Peyer's patch (tissue), 4 donors: ENCODE measurements at regions not wholly inside any gene's neighbourhood (a gene's known extent, or its start where the extent isn't known, plus 50 kb on each side); places are given as distances from the start of the nearest gene placed in this dataset.

ENCODE experiments used
- DNase-seq, 3 donors: peaks; one replicate each; pipeline ENCODE4 v3.0.0-alpha.2; 2017 to 2019
- H3K27ac ChIP-seq, 4 donors: fragments of 200-600 bp; sonication (generic); one replicate each; pipeline ENCODE4 v1.5.1; 2016 to 2019
- H3K27me3 ChIP-seq, 2 donors: fragments of 200-600 bp; sonication (generic); one replicate each; pipeline ENCODE4 v1.5.1; 2019
- H3K36me3 ChIP-seq, 3 donors: fragments of 200-600 bp; sonication (generic); one replicate each; pipeline ENCODE4 v1.5.1; 2016 to 2019
- H3K4me1 ChIP-seq, 4 donors: fragments of 200-600 bp; sonication (generic); one replicate each; pipeline ENCODE4 v1.5.1; 2016 to 2019
- H3K4me3 ChIP-seq, 4 donors: fragments of 200-600 bp; sonication (generic); 1 replicate in 3 of 4; 2 replicates in 1 of 4; pipeline ENCODE4 v1.5.1; 2016 to 2019; ENCODE audit warnings: mild to moderate bottlenecking in 1 of 4
- H3K9me3 ChIP-seq, 4 donors: fragments of 200-600 bp; sonication (generic); one replicate each; pipeline ENCODE4 v1.5.1; 2016 to 2019; ENCODE audit warnings: mild to moderate bottlenecking in 1 of 4
- POLR2A ChIP-seq, 2 donors: fragments of 450-650 bp; IDR thresholded peaks; one replicate each; pipeline ENCODE4 v1.5.1; 2017; ENCODE audit warnings: antibody characterized with exemption in 2 of 2, mild to moderate bottlenecking in 2 of 2, moderate library complexity in 2 of 2
- TF ChIP-seq, protein P1 (sequence below), 6 experiments: fragments of 450-650 bp in 4 of 6; fragments of 200-600 bp in 2 of 6; sonication (generic) in 1 of 6; IDR thresholded peaks; one replicate each; pipeline ENCODE4 v1.5.1; 2017 to 2019; ENCODE audit warnings: antibody characterized with exemption in 6 of 6, mild to moderate bottlenecking in 3 of 6, moderate library complexity in 1 of 6

- no peaks in the 10 kb centered on the region for H3K36me3 ChIP-seq
- no peak for DNase-seq
- H3K27ac ChIP-seq, result no peak overlapping the region
- H3K27me3 ChIP-seq, result no peaks in the 10 kb centered on the region
- H3K4me1 ChIP-seq, result no peaks in the 10 kb centered on the region
- H3K9me3 ChIP-seq, result no peaks in the 10 kb centered on the region
- TF ChIP-seq, protein P1, sequence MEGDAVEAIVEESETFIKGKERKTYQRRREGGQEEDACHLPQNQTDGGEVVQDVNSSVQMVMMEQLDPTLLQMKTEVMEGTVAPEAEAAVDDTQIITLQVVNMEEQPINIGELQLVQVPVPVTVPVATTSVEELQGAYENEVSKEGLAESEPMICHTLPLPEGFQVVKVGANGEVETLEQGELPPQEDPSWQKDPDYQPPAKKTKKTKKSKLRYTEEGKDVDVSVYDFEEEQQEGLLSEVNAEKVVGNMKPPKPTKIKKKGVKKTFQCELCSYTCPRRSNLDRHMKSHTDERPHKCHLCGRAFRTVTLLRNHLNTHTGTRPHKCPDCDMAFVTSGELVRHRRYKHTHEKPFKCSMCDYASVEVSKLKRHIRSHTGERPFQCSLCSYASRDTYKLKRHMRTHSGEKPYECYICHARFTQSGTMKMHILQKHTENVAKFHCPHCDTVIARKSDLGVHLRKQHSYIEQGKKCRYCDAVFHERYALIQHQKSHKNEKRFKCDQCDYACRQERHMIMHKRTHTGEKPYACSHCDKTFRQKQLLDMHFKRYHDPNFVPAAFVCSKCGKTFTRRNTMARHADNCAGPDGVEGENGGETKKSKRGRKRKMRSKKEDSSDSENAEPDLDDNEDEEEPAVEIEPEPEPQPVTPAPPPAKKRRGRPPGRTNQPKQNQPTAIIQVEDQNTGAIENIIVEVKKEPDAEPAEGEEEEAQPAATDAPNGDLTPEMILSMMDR (IDR thresholded peaks at IDR 0.05), result no peak
- TF ChIP-seq POLR2A (IDR thresholded peaks at IDR 0.05), result no peak
- H3K4me3 ChIP-seq, result no peak overlapping the region
Measured at GRCh38 chr3:24726423-24726822, 231.8 kb upstream of the THRB start.

GRCh38 chr3:24730173-24730572, 235.5 kb upstream of the THRB start:
- Histone ChIP-seq H3K4me3 (no peak overlapping the region), H3K36me3 (no peaks in the 10 kb centered on the region), H3K4me1 (no peaks in the 10 kb centered on the region), H3K9me3 (no peaks in the 10 kb centered on the region), H3K27me3 (no peaks in the 10 kb centered on the region), H3K27ac (no peak overlapping the region)
- TF ChIP-seq, protein P1 (IDR thresholded peaks at IDR 0.05), result no peak
- TF ChIP-seq POLR2A (IDR thresholded peaks at IDR 0.05), result no peak
- DNase-seq, result no peak

DNA sequence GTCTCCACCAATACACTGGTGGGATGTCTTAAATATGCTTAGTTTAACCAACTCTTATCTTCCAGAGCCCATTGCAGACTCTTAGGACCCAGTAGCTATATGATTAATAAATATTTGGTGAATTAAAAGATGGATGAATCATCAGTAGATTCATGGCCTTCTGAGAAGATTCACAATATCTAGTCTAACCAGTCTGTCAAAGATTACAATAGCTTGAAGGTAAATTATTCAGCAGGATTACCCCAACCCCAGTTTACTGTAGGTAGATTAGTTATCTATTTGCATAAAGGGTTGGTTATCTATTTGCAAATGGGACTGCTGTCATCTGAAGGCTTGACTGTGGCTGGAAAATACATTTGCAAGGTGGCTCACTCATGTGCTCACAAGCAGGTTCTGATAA, 239.4 kb upstream of the THRB start:
- no peak overlapping the region for H3K27ac ChIP-seq
- no peaks in the 10 kb centered on the region for H3K36me3 ChIP-seq
- no peaks in the 10 kb centered on the region for H3K9me3 ChIP-seq
- no peaks in the 10 kb centered on the region for H3K4me1 ChIP-seq
- DNase-seq, result no peak
- TF ChIP-seq POLR2A (IDR thresholded peaks at IDR 0.05), result no peak
- TF ChIP-seq, protein P1 (IDR thresholded peaks at IDR 0.05), result no peak
- no peaks in the 10 kb centered on the region for H3K27me3 ChIP-seq
- no peak overlapping the region for H3K4me3 ChIP-seq

DNA sequence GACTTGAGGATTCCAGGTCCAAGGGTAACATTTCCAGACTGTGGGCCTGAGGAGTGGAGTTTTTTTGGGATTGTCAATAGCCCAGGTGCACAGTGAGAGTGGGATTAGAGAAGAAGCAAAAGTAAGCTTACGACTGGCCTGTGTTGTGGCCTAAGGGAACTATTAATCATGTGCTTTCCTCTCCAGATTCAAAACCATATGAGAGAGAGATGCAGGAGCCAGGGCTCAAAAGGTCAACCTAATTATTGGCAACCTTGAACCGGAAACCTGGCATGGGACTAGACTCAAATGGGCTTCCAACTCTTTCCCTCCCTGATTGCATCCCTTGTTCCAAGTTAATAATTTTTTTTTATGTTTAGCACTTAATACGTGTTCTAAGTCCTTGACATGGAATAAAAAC, 242.1 kb upstream of the THRB start:
- H3K27ac ChIP-seq, result no peak overlapping the region
- H3K36me3 ChIP-seq, result no peaks in the 10 kb centered on the region
- no peaks in the 10 kb centered on the region for H3K27me3 ChIP-seq
- no peaks in the 10 kb centered on the region for H3K4me1 ChIP-seq
- H3K4me3 ChIP-seq, result no peak overlapping the region
- no peak for DNase-seq
- TF ChIP-seq, protein P1 (IDR thresholded peaks at IDR 0.05), result no peak
- TF ChIP-seq POLR2A (IDR thresholded peaks at IDR 0.05), result no peak
- H3K9me3 ChIP-seq, result no peaks in the 10 kb centered on the region

DNA sequence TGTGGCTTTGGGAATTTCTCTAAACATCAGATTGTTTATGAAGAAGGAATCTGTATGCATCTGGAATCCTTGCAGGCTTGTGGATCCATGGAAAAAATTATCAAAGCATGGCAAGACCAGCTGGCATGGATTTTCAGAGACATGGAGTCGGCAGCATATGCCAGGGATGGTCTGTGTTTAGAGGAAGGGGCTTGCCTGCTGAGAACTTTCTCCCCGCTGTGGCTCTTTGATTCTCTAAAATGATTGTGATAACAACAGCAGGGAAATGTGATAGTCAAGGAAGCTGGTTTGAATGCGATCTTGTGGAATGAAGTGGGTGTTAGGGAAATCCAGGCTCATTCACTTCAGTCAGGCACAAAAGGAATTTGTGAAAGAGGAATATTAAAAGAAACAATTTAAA, 245.7 kb upstream of the THRB start:
- Histone ChIP-seq H3K36me3 (no peaks in the 10 kb centered on the region), H3K4me3 (no peak overlapping the region), H3K27ac (no peak overlapping the region), H3K27me3 (no peaks in the 10 kb centered on the region), H3K4me1 (no peaks in the 10 kb centered on the region), H3K9me3 (no peaks in the 10 kb centered on the region)
- DNase-seq, result no peak
- no peak for TF ChIP-seq POLR2A (IDR thresholded peaks at IDR 0.05)
- TF ChIP-seq, protein P1 (IDR thresholded peaks at IDR 0.05), result no peak

DNA sequence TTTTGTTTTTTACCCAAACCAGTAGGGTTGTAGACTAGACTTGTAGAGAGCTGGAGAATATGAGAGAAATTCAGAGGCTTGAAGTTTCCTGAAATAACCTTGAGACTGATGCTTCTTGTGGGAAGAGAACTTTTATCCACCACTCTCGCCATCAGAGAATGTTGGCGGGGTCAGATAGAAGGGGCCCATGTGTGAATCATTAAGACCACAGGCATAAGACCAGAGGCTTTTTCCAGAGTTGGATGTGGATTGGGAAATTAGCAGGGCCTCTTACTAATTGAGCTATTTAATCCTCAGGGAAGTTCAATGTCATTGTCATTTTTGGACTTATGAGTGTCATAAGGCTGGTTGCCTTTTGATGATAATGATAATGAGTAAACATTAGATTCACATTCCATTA, 246.9 kb upstream of the THRB start:
- Histone ChIP-seq H3K4me1 (no peaks in the 10 kb centered on the region), H3K27ac (no peak overlapping the region), H3K36me3 (no peaks in the 10 kb centered on the region), H3K27me3 (no peaks in the 10 kb centered on the region), H3K4me3 (no peak overlapping the region), H3K9me3 (no peaks in the 10 kb centered on the region)
- no peak for TF ChIP-seq POLR2A (IDR thresholded peaks at IDR 0.05)
- TF ChIP-seq, protein P1 (IDR thresholded peaks at IDR 0.05), result no peak
- no peak for DNase-seq
